ENCODE measurements at regions not wholly inside any gene's neighbourhood (a gene's known extent, or its start where the extent isn't known, plus 50 kb on each side); places are given as distances from the start of the nearest gene placed in this dataset.
"Not testable (repeated sequence)": the region's sequence is repeated elsewhere in the genome, so short reads cannot be mapped to it uniquely, and the experiment has no call there.

DNA sequence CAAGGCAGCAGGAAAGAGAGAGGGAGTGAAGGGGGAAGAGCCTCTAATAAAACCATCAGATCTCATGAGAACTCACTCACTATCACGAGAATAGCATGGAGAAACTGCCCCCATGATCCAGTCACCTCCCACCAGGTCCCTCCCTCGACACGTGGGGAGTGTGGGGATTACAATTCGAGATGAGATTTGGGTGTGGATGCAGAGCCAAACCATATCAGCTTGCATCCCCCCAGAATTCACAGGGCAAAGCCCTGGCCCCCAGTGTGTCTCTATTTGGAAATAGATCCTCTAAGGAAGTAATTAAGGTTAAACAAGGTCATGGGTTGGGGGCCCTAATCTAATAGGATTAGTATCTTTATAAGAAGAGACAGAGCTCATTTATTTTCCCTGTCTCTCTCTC is 56.1 kb upstream of the TCL1A start:
- TF ChIP-seq, protein P1, sequence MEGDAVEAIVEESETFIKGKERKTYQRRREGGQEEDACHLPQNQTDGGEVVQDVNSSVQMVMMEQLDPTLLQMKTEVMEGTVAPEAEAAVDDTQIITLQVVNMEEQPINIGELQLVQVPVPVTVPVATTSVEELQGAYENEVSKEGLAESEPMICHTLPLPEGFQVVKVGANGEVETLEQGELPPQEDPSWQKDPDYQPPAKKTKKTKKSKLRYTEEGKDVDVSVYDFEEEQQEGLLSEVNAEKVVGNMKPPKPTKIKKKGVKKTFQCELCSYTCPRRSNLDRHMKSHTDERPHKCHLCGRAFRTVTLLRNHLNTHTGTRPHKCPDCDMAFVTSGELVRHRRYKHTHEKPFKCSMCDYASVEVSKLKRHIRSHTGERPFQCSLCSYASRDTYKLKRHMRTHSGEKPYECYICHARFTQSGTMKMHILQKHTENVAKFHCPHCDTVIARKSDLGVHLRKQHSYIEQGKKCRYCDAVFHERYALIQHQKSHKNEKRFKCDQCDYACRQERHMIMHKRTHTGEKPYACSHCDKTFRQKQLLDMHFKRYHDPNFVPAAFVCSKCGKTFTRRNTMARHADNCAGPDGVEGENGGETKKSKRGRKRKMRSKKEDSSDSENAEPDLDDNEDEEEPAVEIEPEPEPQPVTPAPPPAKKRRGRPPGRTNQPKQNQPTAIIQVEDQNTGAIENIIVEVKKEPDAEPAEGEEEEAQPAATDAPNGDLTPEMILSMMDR (IDR thresholded peaks at IDR 0.05; ENCODE audit: control extremely low read depth, extremely low read depth) = no peak
- DNase-seq (no peak), ATAC-seq (ENCODE audit: insufficient read depth, low FRiP score) (no peak)
- Histone ChIP-seq H3K27me3 (ENCODE audit: control insufficient read depth in 3 of 3, insufficient read depth in 3 of 3, low read length in 2 of 3) (no peaks in the 10 kb centered on the region), H3K4me3 (no peak overlapping the region), H3K9ac (ENCODE audit: insufficient read depth in 1 of 2, low read length in 2 of 2) (no peak overlapping the region), H3K27ac (ENCODE audit: low read depth in 1 of 2, low read length in 1 of 2) (no peak overlapping the region), H3K36me3 (ENCODE audit: control insufficient read depth in 4 of 4, insufficient read depth in 4 of 4, low read length in 4 of 4) (no peaks in the 10 kb centered on the region), H3K4me1 (ENCODE audit: control insufficient read depth in 5 of 5, insufficient read depth in 5 of 5, low read length in 5 of 5) (no peaks in the 10 kb centered on the region), H3K9me3 (ENCODE audit: control insufficient read depth in 4 of 4, insufficient read depth in 3 of 4, low read length in 3 of 4) (peaks cover 0 to 2% (median 0%) of the 10 kb centered on the region in 4 donors)
- 61 to 62% methylated on average over 4 of the region's 4 CpGs for WGBS, 2 donors

DNA sequence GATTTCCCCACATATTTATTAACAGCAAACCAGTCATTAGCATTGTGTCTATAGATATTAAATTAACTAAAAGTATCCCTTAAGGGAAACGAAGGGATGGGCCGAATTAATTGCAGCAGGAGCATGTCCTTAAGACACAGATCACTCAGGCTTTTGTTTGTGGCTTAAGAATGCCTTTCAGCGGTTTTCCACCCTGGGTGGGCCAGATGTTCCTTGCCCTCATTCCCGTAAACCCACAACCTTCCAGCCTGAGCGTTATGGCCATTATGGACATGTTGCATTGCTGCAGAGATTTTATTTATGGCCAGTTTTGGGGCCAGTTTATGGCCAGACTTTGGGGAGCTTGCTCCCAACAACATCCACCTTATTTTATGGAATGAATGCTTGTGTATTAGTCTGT is 55.5 kb upstream of the TCL1A start:
- not testable (repeated sequence) for H3K4me3 ChIP-seq; H3K4me1 ChIP-seq (ENCODE audit: control insufficient read depth in 5 of 5, insufficient read depth in 5 of 5, low read length in 5 of 5); H3K36me3 ChIP-seq (ENCODE audit: control insufficient read depth in 4 of 4, insufficient read depth in 4 of 4, low read length in 4 of 4); H3K27ac ChIP-seq (ENCODE audit: low read depth in 1 of 2, low read length in 1 of 2); H3K27me3 ChIP-seq (ENCODE audit: control insufficient read depth in 3 of 3, insufficient read depth in 3 of 3, low read length in 2 of 3); H3K9ac ChIP-seq (ENCODE audit: insufficient read depth in 1 of 2, low read length in 2 of 2); ATAC-seq (ENCODE audit: insufficient read depth, low FRiP score); DNase-seq; H3K9me3 ChIP-seq (ENCODE audit: control insufficient read depth in 4 of 4, insufficient read depth in 3 of 4, low read length in 3 of 4)
- WGBS, 2 donors = 64 to 69% methylated on average over 5 of the region's 5 CpGs

DNA sequence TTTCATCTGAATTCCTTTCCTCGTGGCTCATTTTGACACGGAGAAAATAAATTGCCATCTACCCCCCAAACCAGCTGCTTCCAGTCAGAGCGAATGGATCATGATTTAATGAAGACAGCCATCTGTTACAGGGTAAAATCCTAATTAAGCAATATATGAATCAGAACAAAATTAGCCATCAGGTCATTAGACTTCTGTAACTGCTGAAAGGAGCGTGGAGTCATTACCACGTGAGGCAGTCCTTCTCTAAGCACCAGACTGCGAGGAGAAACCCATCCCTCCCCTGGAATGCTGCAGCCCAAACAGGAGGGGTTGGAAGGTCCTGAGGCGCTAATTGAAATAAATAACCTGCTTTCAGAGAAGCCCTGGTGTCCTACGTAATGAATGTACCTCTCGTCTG is 51.1 kb upstream of the TCL1A start:
- WGBS, 2 donors = 52 to 58% methylated on average over 9 of the region's 9 CpGs
- TF ChIP-seq, protein P1 (IDR thresholded peaks at IDR 0.05; ENCODE audit: control extremely low read depth, extremely low read depth) = no peak
- H3K27me3 ChIP-seq (ENCODE audit: control insufficient read depth in 3 of 3, insufficient read depth in 3 of 3, low read length in 2 of 3) = peaks cover 0 to 3% (median 0%) of the 10 kb centered on the region in 3 donors
- DNase-seq (no peak), ATAC-seq (ENCODE audit: insufficient read depth, low FRiP score) (no peak)
- no peak overlapping the region for H3K27ac ChIP-seq (ENCODE audit: low read depth in 1 of 2, low read length in 1 of 2)
- H3K4me3 ChIP-seq = no peak overlapping the region
- no peak overlapping the region for H3K9ac ChIP-seq (ENCODE audit: insufficient read depth in 1 of 2, low read length in 2 of 2)
- H3K9me3 ChIP-seq (ENCODE audit: control insufficient read depth in 4 of 4, insufficient read depth in 3 of 4, low read length in 3 of 4) = peaks cover 0 to 1% (median 0%) of the 10 kb centered on the region in 4 donors
- no peaks in the 10 kb centered on the region for H3K4me1 ChIP-seq (ENCODE audit: control insufficient read depth in 5 of 5, insufficient read depth in 5 of 5, low read length in 5 of 5)
- no peaks in the 10 kb centered on the region for H3K36me3 ChIP-seq (ENCODE audit: control insufficient read depth in 4 of 4, insufficient read depth in 4 of 4, low read length in 4 of 4)

DNA sequence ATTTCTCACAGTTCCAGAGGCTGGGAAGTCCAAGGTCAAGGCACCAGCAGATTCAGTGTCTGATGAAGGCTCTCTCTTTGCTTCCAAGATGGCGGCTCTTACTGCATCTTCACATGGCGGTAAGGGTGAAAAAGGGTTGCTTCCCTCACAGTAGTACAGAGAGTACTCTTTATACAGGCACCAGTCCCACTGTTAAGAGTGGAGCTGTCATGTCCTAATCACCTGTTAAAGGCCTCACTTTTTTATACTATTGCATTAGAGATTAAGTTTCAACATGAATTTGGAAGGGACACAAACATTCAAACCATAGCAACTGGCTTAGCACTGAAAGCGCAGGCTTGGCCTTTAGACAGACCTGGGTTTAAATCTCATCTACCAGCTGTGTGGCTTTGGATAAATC is 50.0 kb upstream of the TCL1A start:
- Histone ChIP-seq H3K4me3 (no peak overlapping the region), H3K36me3 (ENCODE audit: control insufficient read depth in 4 of 4, insufficient read depth in 4 of 4, low read length in 4 of 4) (no peaks in the 10 kb centered on the region), H3K27ac (ENCODE audit: low read depth in 1 of 2, low read length in 1 of 2) (no peak overlapping the region), H3K27me3 (ENCODE audit: control insufficient read depth in 3 of 3, insufficient read depth in 3 of 3, low read length in 2 of 3) (peaks cover 0 to 3% (median 0%) of the 10 kb centered on the region in 3 donors), H3K4me1 (ENCODE audit: control insufficient read depth in 5 of 5, insufficient read depth in 5 of 5, low read length in 5 of 5) (no peaks in the 10 kb centered on the region), H3K9me3 (ENCODE audit: control insufficient read depth in 4 of 4, insufficient read depth in 3 of 4, low read length in 3 of 4) (peaks cover 0 to 1% (median 0%) of the 10 kb centered on the region in 4 donors), H3K9ac (ENCODE audit: insufficient read depth in 1 of 2, low read length in 2 of 2) (no peak overlapping the region)
- TF ChIP-seq, protein P1 (IDR thresholded peaks at IDR 0.05; ENCODE audit: control extremely low read depth, extremely low read depth) = no peak
- DNase-seq (no peak), ATAC-seq (ENCODE audit: insufficient read depth, low FRiP score) (no peak)
- WGBS, 2 donors = 96% methylated on average over 3 of the region's 3 CpGs
